Testis (tissue), 2 donors: ENCODE measurements at regions not wholly inside any gene's neighbourhood (a gene's known extent, or its start where the extent isn't known, plus 50 kb on each side); places are given as distances from the start of the nearest gene placed in this dataset.

Source experiments
- CTCF ChIP-seq, 3 experiments: fragments of 450-650 bp in 2 of 3; fragments of 200-600 bp in 1 of 3; sonication (generic) in 1 of 3; IDR thresholded peaks; one replicate each; pipeline ENCODE4 v1.5.1; 2016 to 2019; ENCODE audit warnings: antibody characterized with exemption in 3 of 3, mild to moderate bottlenecking in 2 of 3, moderate library complexity in 1 of 3
- POLR2A ChIP-seq: fragments of 450-650 bp; IDR thresholded peaks from one replicate; pipeline ENCODE4 v1.6.1; 2017; ENCODE audit warnings: antibody characterized with exemption, mild to moderate bottlenecking, moderate library complexity

- TF ChIP-seq POLR2A (no peak), CTCF (IDR thresholded peaks at IDR 0.05) (no peak)
Observed at GRCh38 chr2:106658616-106659015, 171.5 kb downstream of the CD8B2 start.
